GM12864 (cell line): ENCODE measurements at regions not wholly inside any gene's neighbourhood (a gene's known extent, or its start where the extent isn't known, plus 50 kb on each side); places are given as distances from the start of the nearest gene placed in this dataset.

Source experiments
- DNase-seq: peaks from one replicate; pipeline ENCODE4 v3.0.0-alpha.2; 2011; ENCODE audit warnings: low read depth
- H3K4me3 ChIP-seq: 2 replicates; pipeline ENCODE4 v1.5.1; 2011; ENCODE audit warnings: mild to moderate bottlenecking, low read depth, low read length, control low read depth
- CTCF ChIP-seq: IDR thresholded peaks from 2 replicates; pipeline ENCODE4 v1.5.1; 2011; ENCODE audit warnings: low read depth, mild to moderate bottlenecking, moderate library complexity, low read length, control low read depth, inconsistent platforms; ENCODE audit errors: missing control alignments

- TF ChIP-seq CTCF = no peak
- no peak overlapping the region for H3K4me3 ChIP-seq
Observed at GRCh38 chr1:38134294-38134755, 87.7 kb upstream of the POU3F1 start.

GRCh38 chr1:38133756-38134155, 87.2 kb upstream of the POU3F1 start:
- no peak overlapping the region for H3K4me3 ChIP-seq
- TF ChIP-seq CTCF = no peak
- no peak for DNase-seq

More at GRCh38 chr1:38134294-38134755, 87.7 kb upstream of the POU3F1 start:
- no peak for DNase-seq

- no peak overlapping the region for H3K4me3 ChIP-seq
- DNase-seq = no peak
- no peak for TF ChIP-seq CTCF
Observed at GRCh38 chr1:38133304-38133703, 86.7 kb upstream of the POU3F1 start.

- no peak for DNase-seq
- no peak for TF ChIP-seq CTCF
- no peak overlapping the region for H3K4me3 ChIP-seq
Observed at GRCh38 chr1:38132681-38133080, 86.1 kb upstream of the POU3F1 start.

GRCh38 chr1:38131024-38131585, 84.5 kb upstream of the POU3F1 start:
- DNase-seq = no peak
- H3K4me3 ChIP-seq = no peak overlapping the region
- no peak for TF ChIP-seq CTCF

GRCh38 chr1:38129971-38130370, 83.4 kb upstream of the POU3F1 start:
- no peak for DNase-seq
- H3K4me3 ChIP-seq = no peak overlapping the region
- no peak for TF ChIP-seq CTCF

- peak; percentile 36 for TF ChIP-seq CTCF
- H3K4me3 ChIP-seq = no peak overlapping the region
- no peak for DNase-seq
Observed at GRCh38 chr1:38129473-38129872, 82.9 kb upstream of the POU3F1 start.
